ENCODE measurements at regions not wholly inside any gene's neighbourhood (a gene's known extent, or its start where the extent isn't known, plus 50 kb on each side); places are given as distances from the start of the nearest gene placed in this dataset.
"Not testable (repeated sequence)": the region's sequence is repeated elsewhere in the genome, so short reads cannot be mapped to it uniquely, and the experiment has no call there.

DNA sequence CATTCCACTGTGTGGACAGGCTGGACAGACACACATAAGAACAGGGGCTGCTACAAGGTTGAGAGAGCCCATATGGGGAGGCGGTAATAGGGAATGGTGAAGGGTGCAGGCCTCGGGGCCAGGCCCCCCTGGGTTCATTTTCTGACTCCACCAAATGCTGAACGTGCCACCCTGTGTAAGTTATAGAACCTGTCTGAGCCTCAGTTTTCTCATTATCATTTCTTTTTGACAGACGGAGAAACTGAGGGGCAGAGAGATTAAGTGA, 569.5 kb downstream of the PTPRU start:
- no peak for TF ChIP-seq JUND (IDR thresholded peaks at IDR 0.05; ENCODE audit: low read depth)
- in situ Hi-C loops (cut with HindIII; ENCODE audit: low pct_unique_long_range_greater_than_20kb, low sequenced_read_pairs), result no loop called here

GRCh38 chr1:29805122-29805895, 569.0 kb downstream of the PTPRU start:
- in situ Hi-C loops (cut with HindIII; ENCODE audit: low pct_unique_long_range_greater_than_20kb, low sequenced_read_pairs), result no loop called here
- no peak for TF ChIP-seq JUND (IDR thresholded peaks at IDR 0.05; ENCODE audit: low read depth)
- DNase-seq (ENCODE audit: low read depth in 1 of 2, low spot score in 1 of 2), result no peak

More for the DNA sequence above, 569.5 kb downstream of the PTPRU start:
- DNase-seq (ENCODE audit: low read depth in 1 of 2, low spot score in 1 of 2), result no peak

DNA sequence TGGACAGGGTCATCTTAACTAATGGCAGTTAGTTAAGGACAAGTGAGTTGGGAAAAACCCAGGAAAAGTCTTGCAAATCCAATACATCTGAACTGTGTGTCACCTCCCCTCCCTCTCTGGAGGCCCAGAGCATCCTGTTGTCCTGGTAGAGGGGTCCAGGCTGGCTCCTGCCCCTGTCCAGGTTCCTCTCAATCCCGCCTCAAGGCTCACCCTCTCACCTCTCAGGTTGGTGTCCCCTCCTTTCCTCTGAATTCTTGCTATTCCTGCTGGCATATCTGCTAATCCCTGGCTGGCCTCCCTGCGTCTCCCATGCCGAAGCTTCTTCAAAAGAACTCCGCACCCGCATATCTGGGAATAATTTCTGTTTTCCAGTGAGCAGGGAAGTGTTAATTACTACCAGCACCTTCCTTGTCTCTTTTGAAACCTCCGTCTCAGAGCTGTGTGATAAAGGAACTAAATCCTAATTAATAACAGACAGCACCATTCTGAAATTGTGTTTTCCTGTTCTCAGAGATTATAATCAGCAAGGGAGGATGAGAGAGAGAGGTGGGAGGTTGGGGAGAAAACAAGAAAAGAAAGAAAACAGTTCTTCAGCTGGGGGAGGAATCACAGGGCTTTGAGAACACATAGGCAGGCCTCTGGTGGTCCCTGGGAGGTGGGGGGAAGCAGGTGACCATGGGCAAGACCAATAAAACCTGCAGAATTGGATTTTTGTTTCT, 568.0 kb downstream of the PTPRU start:
- TF ChIP-seq JUND (IDR thresholded peaks at IDR 0.05; ENCODE audit: low read depth), result no peak
- in situ Hi-C loops (cut with HindIII; ENCODE audit: low pct_unique_long_range_greater_than_20kb, low sequenced_read_pairs), result no loop called here
- no peak for DNase-seq (ENCODE audit: low read depth in 1 of 2, low spot score in 1 of 2)

DNA sequence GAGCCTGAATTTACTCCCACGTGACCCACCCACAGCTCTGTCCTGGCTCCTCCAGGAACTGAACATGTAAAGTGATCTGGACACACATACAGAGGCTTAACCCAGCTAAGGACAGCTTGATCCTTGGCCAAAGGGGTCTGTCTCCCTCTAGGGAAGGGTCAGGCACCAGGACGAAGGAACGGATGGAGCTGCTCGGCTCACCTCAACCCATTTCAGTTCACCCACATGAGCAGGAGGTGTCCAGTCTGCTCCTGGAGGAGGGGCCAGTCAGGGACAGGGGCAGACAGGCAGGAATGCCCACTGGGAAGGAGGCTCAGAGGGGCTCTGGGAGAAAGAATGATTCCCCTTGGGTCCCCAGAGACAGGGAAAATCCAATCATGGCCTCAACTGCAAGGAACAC, 567.2 kb downstream of the PTPRU start:
- no peak for TF ChIP-seq JUND (IDR thresholded peaks at IDR 0.05; ENCODE audit: low read depth)
- no peak for DNase-seq (ENCODE audit: low read depth in 1 of 2, low spot score in 1 of 2)
- in situ Hi-C loops (cut with HindIII; ENCODE audit: low pct_unique_long_range_greater_than_20kb, low sequenced_read_pairs), result no loop called here

DNA sequence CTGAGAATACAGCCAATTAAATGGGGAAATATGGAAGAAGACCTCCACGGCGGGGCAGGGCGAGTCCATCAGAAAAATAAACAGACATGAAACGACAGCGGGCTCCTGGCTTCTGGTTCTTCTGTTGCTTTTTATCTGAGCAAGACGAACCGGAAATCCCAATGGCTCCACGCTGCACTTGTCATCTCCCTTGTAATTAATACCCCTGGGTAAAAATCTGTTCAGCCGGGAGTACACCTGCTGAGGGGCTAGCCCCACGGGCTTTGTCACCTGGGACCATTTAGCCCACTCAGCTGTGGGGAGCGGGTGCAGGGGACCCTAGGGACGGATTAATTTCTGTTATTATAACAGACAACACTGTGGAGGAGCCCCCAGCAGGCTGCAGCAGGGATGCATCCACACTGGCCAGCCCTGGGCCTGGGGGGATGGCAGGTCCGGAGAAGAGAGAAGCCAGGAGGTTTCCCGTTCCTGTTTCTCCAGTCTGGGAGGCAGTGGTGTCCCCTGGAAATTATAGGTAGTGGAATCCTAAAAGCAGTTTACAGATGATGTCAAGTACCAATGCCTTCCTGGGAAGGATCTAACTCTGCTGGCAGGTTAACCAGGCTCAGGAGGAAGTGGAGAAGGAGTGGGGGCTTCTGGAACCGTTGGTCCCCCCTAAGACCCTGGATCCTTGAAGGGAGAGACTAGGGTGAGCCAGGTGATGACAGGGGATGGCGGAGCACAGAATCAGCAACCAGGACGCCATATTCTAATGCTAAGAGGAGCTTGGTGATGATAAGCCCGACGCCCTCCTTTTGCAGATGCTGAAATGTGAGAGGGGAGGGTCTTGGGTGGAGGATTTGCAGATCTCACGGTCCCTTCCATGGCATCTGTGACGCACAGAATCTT, 566.1 kb downstream of the PTPRU start:
- TF ChIP-seq JUND (IDR thresholded peaks at IDR 0.05; ENCODE audit: low read depth), result no peak
- no peak for DNase-seq (ENCODE audit: low read depth in 1 of 2, low spot score in 1 of 2)
- in situ Hi-C loops (cut with HindIII; ENCODE audit: low pct_unique_long_range_greater_than_20kb, low sequenced_read_pairs), result no loop called here

DNA sequence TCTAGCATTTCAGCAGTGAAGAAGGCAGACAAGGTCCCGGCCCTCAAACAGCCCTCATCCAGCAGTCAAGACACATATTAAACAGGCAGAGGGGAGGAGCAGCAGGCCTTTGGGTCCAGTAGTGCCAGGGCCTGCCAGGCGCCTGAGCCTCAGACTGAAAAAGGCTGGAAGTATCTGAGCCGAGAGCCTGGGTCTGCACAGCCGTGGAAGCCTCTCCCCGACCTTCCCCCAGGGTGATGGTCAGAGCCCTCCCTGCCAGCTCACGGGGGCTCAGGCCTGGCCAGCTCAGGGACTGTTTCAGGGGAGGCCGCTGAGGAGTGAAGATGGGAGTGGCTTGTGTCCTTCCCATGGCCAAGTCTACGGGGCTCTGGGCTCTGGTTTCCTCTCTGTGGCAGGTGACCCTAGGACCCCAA, 565.2 kb downstream of the PTPRU start:
- in situ Hi-C loops (cut with HindIII; ENCODE audit: low pct_unique_long_range_greater_than_20kb, low sequenced_read_pairs), result no loop called here
- no peak for TF ChIP-seq JUND (IDR thresholded peaks at IDR 0.05; ENCODE audit: low read depth)
- DNase-seq (ENCODE audit: low read depth in 1 of 2, low spot score in 1 of 2), result no peak

- TF ChIP-seq JUND (IDR thresholded peaks at IDR 0.05; ENCODE audit: low read depth), result no peak
- in situ Hi-C loops (cut with HindIII; ENCODE audit: low pct_unique_long_range_greater_than_20kb, low sequenced_read_pairs), result no loop called here
- DNase-seq (ENCODE audit: low read depth in 1 of 2, low spot score in 1 of 2), result no peak
These were observed 564.7 kb downstream of the PTPRU start for GRCh38 chr1:29801003-29801402.

DNA sequence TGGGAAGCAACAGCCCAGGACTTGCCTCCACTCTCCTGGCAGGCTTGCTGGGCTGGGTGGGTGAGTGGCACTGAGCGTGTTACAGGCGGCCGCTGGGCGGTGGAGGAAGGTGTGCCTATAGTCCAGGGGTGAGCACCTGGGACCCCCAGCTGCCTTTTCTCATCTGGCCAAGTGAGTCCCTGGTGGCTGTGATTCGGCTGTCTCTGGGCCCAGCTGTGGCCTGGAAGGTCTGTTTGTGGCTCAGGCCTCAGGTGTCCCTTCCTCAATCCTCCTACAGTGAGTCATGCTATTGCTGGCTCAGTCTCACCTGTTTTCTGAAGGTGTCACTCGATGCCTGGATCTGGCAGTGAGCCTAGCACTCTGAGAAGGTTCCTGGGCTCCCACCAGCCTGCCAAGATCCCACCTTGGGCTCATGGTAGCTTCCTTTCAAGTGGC, 564.2 kb downstream of the PTPRU start:
- TF ChIP-seq JUND (IDR thresholded peaks at IDR 0.05; ENCODE audit: low read depth), result no peak
- no peak for DNase-seq (ENCODE audit: low read depth in 1 of 2, low spot score in 1 of 2)
- in situ Hi-C loops (cut with HindIII; ENCODE audit: low pct_unique_long_range_greater_than_20kb, low sequenced_read_pairs), result no loop called here

- TF ChIP-seq JUND (IDR thresholded peaks at IDR 0.05; ENCODE audit: low read depth), result no peak
- in situ Hi-C loops (cut with HindIII; ENCODE audit: low pct_unique_long_range_greater_than_20kb, low sequenced_read_pairs), result no loop called here
These were observed 563.8 kb downstream of the PTPRU start for GRCh38 chr1:29800120-29800519.

GRCh38 chr1:29798699-29799566, 562.6 kb downstream of the PTPRU start:
- TF ChIP-seq JUND (IDR thresholded peaks at IDR 0.05; ENCODE audit: low read depth), result no peak
- DNase-seq (ENCODE audit: low read depth in 1 of 2, low spot score in 1 of 2), result no peak
- in situ Hi-C loops (cut with HindIII; ENCODE audit: low pct_unique_long_range_greater_than_20kb, low sequenced_read_pairs), result no loop called here

More at GRCh38 chr1:29800120-29800519, 563.8 kb downstream of the PTPRU start:
- DNase-seq (ENCODE audit: low read depth in 1 of 2, low spot score in 1 of 2), result no peak

- in situ Hi-C loops (cut with HindIII; ENCODE audit: low pct_unique_long_range_greater_than_20kb, low sequenced_read_pairs); DNase-seq (ENCODE audit: low read depth in 1 of 2, low spot score in 1 of 2): not testable (repeated sequence)
These were observed 560.8 kb downstream of the PTPRU start for GRCh38 chr1:29797125-29797524.

GRCh38 chr1:29795965-29796364, 559.6 kb downstream of the PTPRU start:
- DNase-seq (ENCODE audit: low read depth in 1 of 2, low spot score in 1 of 2); in situ Hi-C loops (cut with HindIII; ENCODE audit: low pct_unique_long_range_greater_than_20kb, low sequenced_read_pairs): not testable (repeated sequence)

All from T47D (cell line).